Endothelial cell (in vitro differentiated cells): ENCODE measurements at regions not wholly inside any gene's neighbourhood (a gene's known extent, or its start where the extent isn't known, plus 50 kb on each side); places are given as distances from the start of the nearest gene placed in this dataset.

Source experiments
- DNase-seq: peaks from one replicate; pipeline ENCODE4 v3.0.0; 2021; ENCODE audit warnings: low spot score
- H3K27ac Mint-ChIP-seq: one replicate; pipeline ENCODE4 v1.8.0; 2021; ENCODE audit warnings: mixed read lengths, inconsistent platforms; ENCODE audit not compliant: unreplicated experiment
- H3K27me3 Mint-ChIP-seq: one replicate; pipeline ENCODE4 v1.8.0; 2021; ENCODE audit warnings: mild to moderate bottlenecking, moderate library complexity, mixed read lengths, inconsistent platforms; ENCODE audit not compliant: unreplicated experiment
- H3K36me3 Mint-ChIP-seq: one replicate; pipeline ENCODE4 v1.8.0; 2021; ENCODE audit warnings: mild to moderate bottlenecking, low read depth, mixed read lengths, inconsistent platforms; ENCODE audit not compliant: unreplicated experiment
- H3K4me1 Mint-ChIP-seq: one replicate; pipeline ENCODE4 v1.8.0; 2021; ENCODE audit warnings: mild to moderate bottlenecking, mixed read lengths, inconsistent platforms; ENCODE audit not compliant: unreplicated experiment
- H3K4me3 Mint-ChIP-seq: one replicate; pipeline ENCODE4 v1.8.0; 2021; ENCODE audit warnings: mild to moderate bottlenecking, mixed read lengths, inconsistent platforms; ENCODE audit not compliant: unreplicated experiment
- H3K9me3 Mint-ChIP-seq: one replicate; pipeline ENCODE4 v1.8.0; 2021; ENCODE audit warnings: mixed read lengths, inconsistent platforms; ENCODE audit not compliant: unreplicated experiment
- CTCF ChIP-seq: fragments of 200-600 bp; sonication (generic); IDR thresholded peaks from one replicate; pipeline ENCODE4 v1.5.0; 2021; ENCODE audit warnings: antibody characterized with exemption; ENCODE audit not compliant: unreplicated experiment

DNA sequence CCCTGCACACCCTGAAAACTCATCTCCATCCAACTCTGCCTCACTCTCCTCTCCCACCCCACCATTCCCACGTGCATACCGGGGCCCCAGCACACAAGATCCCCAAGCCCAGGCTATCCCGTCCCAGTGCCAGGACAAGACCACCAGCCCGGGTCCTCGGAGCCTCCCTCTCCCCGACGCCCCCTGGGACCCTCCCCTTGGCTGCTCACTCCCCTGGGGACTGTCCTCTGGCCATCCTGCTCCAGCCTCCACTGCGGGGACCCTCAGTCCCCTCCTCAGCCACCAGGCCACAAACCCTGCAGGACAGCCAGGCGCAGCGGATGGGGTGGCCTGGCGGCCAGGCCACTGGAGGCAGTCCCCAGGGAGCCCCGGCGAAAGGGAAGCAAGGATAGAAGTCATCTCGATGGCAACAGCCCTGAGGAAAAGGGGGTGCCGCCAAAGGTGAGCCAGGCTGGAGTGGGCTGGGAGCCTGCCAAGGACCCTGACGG is 62.8 kb downstream of the C9orf50 start:
- Mint-ChIP-seq H3K27ac (peak overlapping the region; percentile 70), H3K4me3 (no peak overlapping the region), H3K4me1 (peaks cover 28% of the 10 kb centered on the region)

GRCh38 chr9:129557192-129558036 is 63.5 kb downstream of the C9orf50 start:
- TF ChIP-seq CTCF, result no peak

More for the DNA sequence above, 62.8 kb downstream of the C9orf50 start:
- H3K36me3 Mint-ChIP-seq, result no peaks in the 10 kb centered on the region
- no peak for DNase-seq
- no peaks in the 10 kb centered on the region for H3K9me3 Mint-ChIP-seq
- peaks cover 19% of the 10 kb centered on the region for H3K27me3 Mint-ChIP-seq
- TF ChIP-seq CTCF, result no peak

GRCh38 chr9:129556491-129557191 is 64.3 kb downstream of the C9orf50 start:
- Mint-ChIP-seq H3K27ac (peak overlapping the region; percentile 72), H3K9me3 (no peaks in the 10 kb centered on the region), H3K4me1 (peaks cover 28% of the 10 kb centered on the region), H3K36me3 (no peaks in the 10 kb centered on the region), H3K4me3 (no peak overlapping the region), H3K27me3 (peaks cover 20% of the 10 kb centered on the region)
- TF ChIP-seq CTCF, result no peak
- no peak for DNase-seq

More at GRCh38 chr9:129557192-129558036, 63.5 kb downstream of the C9orf50 start:
- Mint-ChIP-seq H3K27me3 (peaks cover 19% of the 10 kb centered on the region), H3K4me3 (no peak overlapping the region), H3K9me3 (no peaks in the 10 kb centered on the region), H3K36me3 (no peaks in the 10 kb centered on the region), H3K27ac (peak overlapping the region; percentile 72), H3K4me1 (peaks cover 28% of the 10 kb centered on the region)
- peak; percentile 48 for DNase-seq

GRCh38 chr9:129555512-129556215 is 65.2 kb downstream of the C9orf50 start:
- Mint-ChIP-seq H3K9me3 (no peaks in the 10 kb centered on the region), H3K27me3 (peaks cover 19% of the 10 kb centered on the region), H3K27ac (no peak overlapping the region), H3K4me1 (peaks cover 24% of the 10 kb centered on the region), H3K36me3 (no peaks in the 10 kb centered on the region), H3K4me3 (peak overlapping the region; percentile 51)
- no peak for DNase-seq
- TF ChIP-seq CTCF, result no peak
